IMR-90 (cell line): ENCODE measurements at regions not wholly inside any gene's neighbourhood (a gene's known extent, or its start where the extent isn't known, plus 50 kb on each side); places are given as distances from the start of the nearest gene placed in this dataset.

Experiments
- ATAC-seq: fragments of 200-7000 bp; cut with Tn5 transposase; 2 replicates; pipeline ENCODE4 v1.9.1; 2020; ENCODE audit warnings: low read depth, mild to moderate bottlenecking, moderate library complexity
- BruUV-seq: library from RNA; stranded (reverse); fragments of 400-500 nt; replicated peaks from 2 replicates; lab custom pipeline; 2021; lab: Mats Ljungman, UMichigan
- CTCF ChIA-PET: fragments of 300-600 bp; formaldehyde crosslinking; extraction: SDS; loops from one replicate; lab custom pipeline; 2021; ENCODE audit warnings: antibody characterized with exemption; lab: Yijun Ruan, JAX
- POLR2A ChIA-PET: fragments of 300-600 bp; sonication (Branson Sonifier 250); formaldehyde crosslinking; loops from one replicate; lab custom pipeline; 2022; ENCODE audit warnings: antibody characterized with exemption; ENCODE audit not compliant: unreplicated experiment; lab: Charles Lee
- DNase-seq: peaks from one replicate; pipeline ENCODE4 v3.0.0; 2013
- H2AFZ ChIP-seq: replicated peaks from 2 replicates; pipeline ENCODE3; 2013; ENCODE audit warnings: low read length, mild to moderate bottlenecking; ENCODE audit not compliant: poor library complexity
- H2AK5ac ChIP-seq: 2 replicates; pipeline ENCODE4 v1.6.1; 2013; ENCODE audit warnings: low read depth, low read length, inconsistent platforms
- H2AK9ac ChIP-seq: replicated peaks from 2 replicates; pipeline ENCODE3; 2013; ENCODE audit warnings: mild to moderate bottlenecking, low read depth, low read length, moderate library complexity; ENCODE audit not compliant: poor library complexity
- H2BK120ac ChIP-seq: 2 replicates; pipeline ENCODE4 v1.6.1; 2013; ENCODE audit warnings: low read depth, low read length, inconsistent platforms
- H2BK15ac ChIP-seq: 3 replicates; pipeline ENCODE4 v1.6.1; 2013; ENCODE audit warnings: low read depth, low read length, inconsistent platforms
- H2BK20ac ChIP-seq: 2 replicates; pipeline ENCODE4 v1.6.1; 2013; ENCODE audit warnings: low read depth, mild to moderate bottlenecking, inconsistent platforms, low read length, moderate library complexity
- H2BK5ac ChIP-seq: 2 replicates; pipeline ENCODE4 v1.6.1; 2013; ENCODE audit warnings: mild to moderate bottlenecking, low read depth, low read length, inconsistent platforms; ENCODE audit not compliant: poor library complexity, severe bottlenecking
- H3K14ac ChIP-seq: replicated peaks from 2 replicates; pipeline ENCODE4 v1.6.1; 2013; ENCODE audit warnings: low read depth, low read length, inconsistent platforms
- H3K18ac ChIP-seq: 2 replicates; pipeline ENCODE4 v1.6.1; 2013; ENCODE audit warnings: low read depth, low read length, control low read depth
- H3K23ac ChIP-seq: 2 replicates; pipeline ENCODE4 v1.6.1; 2013; ENCODE audit warnings: low read depth, low read length, inconsistent platforms
- H3K27ac ChIP-seq: 2 replicates; pipeline ENCODE4 v1.5.1; 2013; ENCODE audit warnings: mild to moderate bottlenecking, control low read depth, low read length; ENCODE audit not compliant: insufficient read depth
- H3K27me3 ChIP-seq: 2 replicates; pipeline ENCODE4 v1.6.1; 2013; ENCODE audit warnings: low read length; ENCODE audit not compliant: control insufficient read depth, insufficient read depth
- H3K36me3 ChIP-seq: 2 replicates; pipeline ENCODE4 v1.6.1; 2013; ENCODE audit warnings: low read length, mixed read lengths; ENCODE audit not compliant: control insufficient read depth, insufficient read depth
- H3K4ac ChIP-seq: 2 replicates; pipeline ENCODE4 v1.6.1; 2013; ENCODE audit warnings: low read depth, low read length, inconsistent platforms
- H3K4me1 ChIP-seq: 2 replicates; pipeline ENCODE4 v1.6.1; 2013; ENCODE audit warnings: low read length, mixed read lengths; ENCODE audit not compliant: control insufficient read depth, insufficient read depth
- H3K4me2 ChIP-seq: 2 replicates; pipeline ENCODE4 v1.6.1; 2013; ENCODE audit warnings: low read depth, mild to moderate bottlenecking, control low read depth, low read length, moderate library complexity
- H3K4me3 ChIP-seq: 2 replicates; pipeline ENCODE4 v1.5.1; 2013; ENCODE audit warnings: low read depth, mild to moderate bottlenecking, control low read depth, low read length, moderate library complexity; ENCODE audit not compliant: insufficient read depth
- H3K56ac ChIP-seq: 2 replicates; pipeline ENCODE4 v1.6.1; 2013; ENCODE audit warnings: low read length, inconsistent platforms; ENCODE audit not compliant: insufficient read depth; ENCODE audit errors: extremely low read depth
- H3K79me1 ChIP-seq, 2 experiments: 2 replicates each; pipeline ENCODE4 v1.6.1; 2013; ENCODE audit warnings: low read length in 2 of 2, inconsistent platforms in 1 of 2, low read depth in 1 of 2
- H3K9ac ChIP-seq: 2 replicates; pipeline ENCODE4 v1.6.1; 2013; ENCODE audit warnings: low read depth, low read length, control low read depth
- H3K9me1 ChIP-seq: 2 replicates; pipeline ENCODE4 v1.6.1; 2013; ENCODE audit warnings: low read length, inconsistent platforms; ENCODE audit not compliant: insufficient read depth
- H3K9me3 ChIP-seq: 2 replicates; pipeline ENCODE4 v1.6.1; 2013; ENCODE audit warnings: low read length; ENCODE audit not compliant: control insufficient read depth, insufficient read depth
- H4K20me1 ChIP-seq: 2 replicates; pipeline ENCODE4 v1.6.1; 2013; ENCODE audit warnings: low read length, inconsistent platforms; ENCODE audit not compliant: insufficient read depth
- H4K5ac ChIP-seq: 2 replicates; pipeline ENCODE4 v1.6.1; 2013; ENCODE audit warnings: mild to moderate bottlenecking, low read depth, low read length, control low read depth
- H4K8ac ChIP-seq, 2 experiments: 2 replicates each; pipeline ENCODE4 v1.6.1; 2013; ENCODE audit warnings: low read depth in 2 of 2, low read length in 2 of 2, control low read depth in 1 of 2, inconsistent platforms in 1 of 2
- H4K91ac ChIP-seq: 2 replicates; pipeline ENCODE4 v1.6.1; 2013; ENCODE audit warnings: low read depth, low read length, inconsistent platforms; ENCODE audit not compliant: insufficient read depth
- BHLHE40 ChIP-seq: fragments of 150-350 bp; IDR thresholded peaks from 2 replicates; pipeline ENCODE4 v1.6.1; 2016; ENCODE audit warnings: mild to moderate bottlenecking, low read depth, low read length
- CEBPB ChIP-seq: IDR thresholded peaks from 2 replicates; pipeline ENCODE4 v1.6.1; 2012; ENCODE audit warnings: low read depth, low read length, improper control_type of control experiment
- CHD1 ChIP-seq: IDR thresholded peaks from 2 replicates; pipeline ENCODE4 v1.6.1; 2012; ENCODE audit warnings: low read depth, low read length, improper control_type of control experiment
- FOS ChIP-seq: fragments of 150-350 bp; IDR thresholded peaks from 2 replicates; pipeline ENCODE4 v1.6.1; 2016; ENCODE audit warnings: low read depth, low read length
- MAFK ChIP-seq: IDR thresholded peaks from 2 replicates; pipeline ENCODE4 v1.6.1; 2012; ENCODE audit warnings: low read depth, low read length, improper control_type of control experiment
- MAZ ChIP-seq: IDR thresholded peaks from 2 replicates; pipeline ENCODE4 v1.6.1; 2012; ENCODE audit warnings: low read depth, mild to moderate bottlenecking, low read length, improper control_type of control experiment, moderate library complexity, borderline replicate concordance
- MXI1 ChIP-seq: IDR thresholded peaks from 2 replicates; pipeline ENCODE4 v1.6.1; 2012; ENCODE audit warnings: low read depth, mild to moderate bottlenecking, low read length, moderate library complexity, borderline replicate concordance
- NFE2L2 ChIP-seq: fragments of 150-350 bp; IDR thresholded peaks from 2 replicates; pipeline ENCODE4 v1.6.1; 2016; ENCODE audit warnings: low read depth, mild to moderate bottlenecking, low read length
- POLR2A ChIP-seq: IDR thresholded peaks from 2 replicates; pipeline ENCODE4 v1.6.1; 2012; ENCODE audit warnings: mild to moderate bottlenecking, low read depth, low read length
- RAD21 ChIP-seq: IDR thresholded peaks from 2 replicates; pipeline ENCODE4 v1.6.1; 2012; ENCODE audit warnings: low read length, improper control_type of control experiment
- RCOR1 ChIP-seq: IDR thresholded peaks from 2 replicates; pipeline ENCODE4 v1.6.1; 2012; ENCODE audit warnings: mild to moderate bottlenecking, low read length, improper control_type of control experiment; ENCODE audit not compliant: insufficient replicate concordance
- RFX5 ChIP-seq: IDR thresholded peaks from 2 replicates; pipeline ENCODE4 v1.8.0; 2012; ENCODE audit warnings: low read depth, mild to moderate bottlenecking, low read length, moderate library complexity
- SMC3 ChIP-seq: fragments of 150-350 bp; IDR thresholded peaks from 2 replicates; pipeline ENCODE4 v1.6.1; 2016; ENCODE audit warnings: low read depth, mild to moderate bottlenecking, antibody characterized with exemption, low read length, moderate library complexity
- WGBS, 2 experiments: methylation state at CpG; one replicate each; pipeline versions ENCODE4 v1.1.5 to v1.1.7; 2013; ENCODE audit warnings: missing lambda C conversion rate in 2 of 2; ENCODE audit not compliant: insufficient read length in 1 of 2; ENCODE audit errors: extremely low coverage in 2 of 2; 5-methylcytosine and 5-hydroxymethylcytosine counted together
- dilution Hi-C: fragments of 300-500 bp; cut with HindIII; formaldehyde crosslinking; loops from one replicate; pipeline ENCODE4 v1.14.3; 2018; ENCODE audit warnings: low sequenced_read_pairs; ENCODE audit not compliant: unreplicated experiment
- in situ Hi-C: fragments of 300-500 bp; cut with MboI; formaldehyde crosslinking; loops from 3 replicates; pipeline ENCODE4 v1.14.3; 2019; ENCODE audit warnings: low sequenced_read_pairs, inconsistent platforms, mixed read lengths
- intact Hi-C: fragments of 100-400 bp; cut with micrococcal nuclease; formaldehyde crosslinking; loops from 2 replicates; pipeline ENCODE4 v1.10.0; 2022
- TF ChIP-seq, protein P1 (sequence below): conservative IDR thresholded peaks from 2 replicates; pipeline ENCODE4 v1.5.1; 2012; ENCODE audit warnings: mild to moderate bottlenecking, low read depth, low read length, improper control_type of control experiment
- TF ChIP-seq, protein P2 (sequence below): fragments of 150-350 bp; IDR thresholded peaks from 2 replicates; pipeline ENCODE4 v1.6.1; 2017; ENCODE audit warnings: mild to moderate bottlenecking, antibody characterized with exemption, low read length, low read depth
- TF ChIP-seq, protein P3 (sequence below): fragments of 150-350 bp; IDR thresholded peaks from 2 replicates; pipeline ENCODE4 v1.6.1; 2016; ENCODE audit warnings: low read depth, mild to moderate bottlenecking, low read length, moderate library complexity, borderline replicate concordance

DNA sequence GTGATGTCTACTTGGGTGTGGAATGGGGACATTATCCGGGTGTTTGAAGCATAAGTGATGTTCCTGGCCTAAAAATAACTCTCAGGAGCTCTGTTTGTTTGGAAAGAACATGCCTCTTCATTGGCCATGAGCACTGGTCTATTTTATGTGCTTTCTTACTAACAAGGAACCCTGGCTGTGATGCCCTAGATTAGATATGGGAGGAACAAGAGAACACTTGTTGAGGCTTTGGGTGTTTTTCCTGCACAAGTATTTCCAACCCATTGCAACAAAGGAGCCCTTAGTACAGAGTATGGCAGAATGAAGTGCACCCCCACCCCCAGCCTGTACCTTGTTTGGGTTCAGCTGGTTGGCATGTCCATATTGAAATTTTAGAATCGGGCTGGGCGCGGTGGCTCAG lies 95.9 kb downstream of the SLC4A3 start:
- Histone ChIP-seq H4K5ac (no peak overlapping the region), H3K9me3 (no peaks in the 10 kb centered on the region), H3K4me2 (no peak overlapping the region), H3K36me3 (no peaks in the 10 kb centered on the region), H4K91ac (no peak overlapping the region), H2BK15ac (no peak overlapping the region), H4K20me1 (no peaks in the 10 kb centered on the region), H3K27ac (no peak overlapping the region), H3K18ac (no peak overlapping the region), H2AK5ac (no peak overlapping the region), H3K23ac (no peak overlapping the region), H2AFZ (no peak overlapping the region), H3K4me1 (no peaks in the 10 kb centered on the region), H3K27me3 (no peaks in the 10 kb centered on the region), H3K4me3 (no peak overlapping the region), H3K56ac (no peak overlapping the region), H3K4ac (no peak overlapping the region), H2AK9ac (no peak overlapping the region), H2BK5ac (no peak overlapping the region), H3K9me1 (no peaks in the 10 kb centered on the region), H4K8ac (no peak overlapping the region), H3K9ac (no peak overlapping the region), H3K14ac (no peak overlapping the region), H2BK20ac (no peak overlapping the region), H3K79me1 (no peaks in the 10 kb centered on the region), H2BK120ac (no peak overlapping the region)
- CTCF ChIA-PET, result no interaction called here
- no TSS peak for BruUV-seq
- dilution Hi-C loops (no loop called here), in situ Hi-C loops (no loop called here), intact Hi-C loops (no loop called here)
- WGBS, 2 experiments, result no CpG with 5 or more reads among the region's 4 CpGs
- no peak for ATAC-seq
- TF ChIP-seq, protein P1, sequence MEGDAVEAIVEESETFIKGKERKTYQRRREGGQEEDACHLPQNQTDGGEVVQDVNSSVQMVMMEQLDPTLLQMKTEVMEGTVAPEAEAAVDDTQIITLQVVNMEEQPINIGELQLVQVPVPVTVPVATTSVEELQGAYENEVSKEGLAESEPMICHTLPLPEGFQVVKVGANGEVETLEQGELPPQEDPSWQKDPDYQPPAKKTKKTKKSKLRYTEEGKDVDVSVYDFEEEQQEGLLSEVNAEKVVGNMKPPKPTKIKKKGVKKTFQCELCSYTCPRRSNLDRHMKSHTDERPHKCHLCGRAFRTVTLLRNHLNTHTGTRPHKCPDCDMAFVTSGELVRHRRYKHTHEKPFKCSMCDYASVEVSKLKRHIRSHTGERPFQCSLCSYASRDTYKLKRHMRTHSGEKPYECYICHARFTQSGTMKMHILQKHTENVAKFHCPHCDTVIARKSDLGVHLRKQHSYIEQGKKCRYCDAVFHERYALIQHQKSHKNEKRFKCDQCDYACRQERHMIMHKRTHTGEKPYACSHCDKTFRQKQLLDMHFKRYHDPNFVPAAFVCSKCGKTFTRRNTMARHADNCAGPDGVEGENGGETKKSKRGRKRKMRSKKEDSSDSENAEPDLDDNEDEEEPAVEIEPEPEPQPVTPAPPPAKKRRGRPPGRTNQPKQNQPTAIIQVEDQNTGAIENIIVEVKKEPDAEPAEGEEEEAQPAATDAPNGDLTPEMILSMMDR, result no peak
- TF ChIP-seq POLR2A (no peak), RCOR1 (no peak), SMC3 (no peak), RFX5 (no peak), BHLHE40 (no peak), FOS (no peak), CHD1 (no peak), MAZ (no peak), CEBPB (no peak), MXI1 (no peak), NFE2L2 (no peak), RAD21 (no peak), MAFK (no peak)
- TF ChIP-seq, protein P2, sequence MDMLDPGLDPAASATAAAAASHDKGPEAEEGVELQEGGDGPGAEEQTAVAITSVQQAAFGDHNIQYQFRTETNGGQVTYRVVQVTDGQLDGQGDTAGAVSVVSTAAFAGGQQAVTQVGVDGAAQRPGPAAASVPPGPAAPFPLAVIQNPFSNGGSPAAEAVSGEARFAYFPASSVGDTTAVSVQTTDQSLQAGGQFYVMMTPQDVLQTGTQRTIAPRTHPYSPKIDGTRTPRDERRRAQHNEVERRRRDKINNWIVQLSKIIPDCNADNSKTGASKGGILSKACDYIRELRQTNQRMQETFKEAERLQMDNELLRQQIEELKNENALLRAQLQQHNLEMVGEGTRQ, result no peak
- TF ChIP-seq, protein P3, sequence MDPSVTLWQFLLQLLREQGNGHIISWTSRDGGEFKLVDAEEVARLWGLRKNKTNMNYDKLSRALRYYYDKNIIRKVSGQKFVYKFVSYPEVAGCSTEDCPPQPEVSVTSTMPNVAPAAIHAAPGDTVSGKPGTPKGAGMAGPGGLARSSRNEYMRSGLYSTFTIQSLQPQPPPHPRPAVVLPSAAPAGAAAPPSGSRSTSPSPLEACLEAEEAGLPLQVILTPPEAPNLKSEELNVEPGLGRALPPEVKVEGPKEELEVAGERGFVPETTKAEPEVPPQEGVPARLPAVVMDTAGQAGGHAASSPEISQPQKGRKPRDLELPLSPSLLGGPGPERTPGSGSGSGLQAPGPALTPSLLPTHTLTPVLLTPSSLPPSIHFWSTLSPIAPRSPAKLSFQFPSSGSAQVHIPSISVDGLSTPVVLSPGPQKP, result no peak
- no peak for DNase-seq
- POLR2A ChIA-PET, result no interaction called here
